OCI-LY3 (cell line): ENCODE measurements at regions not wholly inside any gene's neighbourhood (a gene's known extent, or its start where the extent isn't known, plus 50 kb on each side); places are given as distances from the start of the nearest gene placed in this dataset.
"Not testable (repeated sequence)": the region's sequence is repeated elsewhere in the genome, so short reads cannot be mapped to it uniquely, and the experiment has no call there.

Experiments
- H2AFZ ChIP-seq: fragments of 200-600, 300-600 bp; shearing (Covaris generic); 2 replicates; pipeline ENCODE4 v1.6.0; 2014; ENCODE audit warnings: antibody characterized with exemption, low read depth, low read length
- H3K27ac ChIP-seq: fragments of 200-600, 300-600 bp; sonication (generic); 2 replicates; pipeline ENCODE4 v1.5.1; 2014; ENCODE audit warnings: mild to moderate bottlenecking, low read length, moderate library complexity, mixed read lengths
- H3K27me3 ChIP-seq: fragments of 200-600, 300-600 bp; sonication (generic); 2 replicates; pipeline ENCODE4 v1.6.1; 2014; ENCODE audit warnings: low read depth, low read length, mixed read lengths
- H3K36me3 ChIP-seq: fragments of 200-600, 300-600 bp; sonication (generic); replicated peaks from 2 replicates; pipeline ENCODE3; 2014; ENCODE audit warnings: low read depth, low read length, mixed read lengths
- H3K4me1 ChIP-seq: fragments of 300-600, 200-600 bp; sonication (generic); 2 replicates; pipeline ENCODE4 v1.6.1; 2014; ENCODE audit warnings: low read length, mixed read lengths
- H3K4me2 ChIP-seq: fragments of 200-600, 300-600 bp; sonication (generic); 2 replicates; pipeline ENCODE4 v1.6.1; 2014; ENCODE audit warnings: low read length, mixed read lengths
- H3K4me3 ChIP-seq: fragments of 300-600, 200-600 bp; sonication (generic); 2 replicates; pipeline ENCODE4 v1.5.1; 2014; ENCODE audit warnings: antibody characterized with exemption, mild to moderate bottlenecking, low read length, moderate library complexity
- H3K79me2 ChIP-seq: fragments of 300-600, 200-600 bp; shearing (Covaris generic); 2 replicates; pipeline ENCODE4 v1.6.1; 2014; ENCODE audit warnings: mild to moderate bottlenecking, low read length, mixed read lengths
- H3K9ac ChIP-seq: fragments of 300-600, 200-600 bp; shearing (Covaris generic); 2 replicates; pipeline ENCODE4 v1.6.0; 2014; ENCODE audit warnings: mild to moderate bottlenecking, low read length, moderate library complexity
- H3K9me3 ChIP-seq: fragments of 200-600, 300-600 bp; shearing (Covaris generic); 2 replicates; pipeline ENCODE4 v1.6.1; 2014; ENCODE audit warnings: low read length, mixed read lengths; ENCODE audit not compliant: insufficient read depth
- H4K20me1 ChIP-seq: fragments of 200-600, 300-600 bp; sonication (generic); 2 replicates; pipeline ENCODE4 v1.6.1; 2016; ENCODE audit warnings: low read length, mixed read lengths; ENCODE audit not compliant: insufficient read depth
- CTCF ChIP-seq: fragments of 200-600, 300-600 bp; sonication (generic); IDR thresholded peaks from 2 replicates; pipeline ENCODE4 v1.5.1; 2014; ENCODE audit warnings: antibody characterized with exemption, low read length, low read depth
- EZH2phosphoT487 ChIP-seq: fragments of 200-600 bp; shearing (Covaris generic); IDR thresholded peaks from 2 replicates; pipeline ENCODE4 v1.6.1; 2018; ENCODE audit warnings: antibody characterized with exemption, mixed run types, low read depth

GRCh38 chrX:28498658-28499057 is 88.6 kb upstream of the IL1RAPL1 start:
- no peaks in the 10 kb centered on the region for H3K4me1 ChIP-seq
- no peak overlapping the region for H2AFZ ChIP-seq
- H4K20me1 ChIP-seq: no peaks in the 10 kb centered on the region
- no peaks in the 10 kb centered on the region for H3K9me3 ChIP-seq
- no peak overlapping the region for H3K4me2 ChIP-seq
- no peak overlapping the region for H3K27ac ChIP-seq
- H3K4me3 ChIP-seq: no peak overlapping the region
- H3K36me3 ChIP-seq: no peaks in the 10 kb centered on the region
- no peaks in the 10 kb centered on the region for H3K27me3 ChIP-seq
- H3K9ac ChIP-seq: no peak overlapping the region
- no peaks in the 10 kb centered on the region for H3K79me2 ChIP-seq
- TF ChIP-seq CTCF: no peak
- no peak for TF ChIP-seq EZH2phosphoT487

GRCh38 chrX:28502667-28503066 is 84.6 kb upstream of the IL1RAPL1 start:
- not testable (repeated sequence) for H3K36me3 ChIP-seq, H4K20me1 ChIP-seq, H3K4me1 ChIP-seq, H3K27ac ChIP-seq, H3K9me3 ChIP-seq, H3K27me3 ChIP-seq, H3K9ac ChIP-seq, H3K79me2 ChIP-seq, H2AFZ ChIP-seq, H3K4me2 ChIP-seq, H3K4me3 ChIP-seq

- H4K20me1 ChIP-seq, H3K4me2 ChIP-seq, H3K27ac ChIP-seq, H3K4me1 ChIP-seq, H2AFZ ChIP-seq, H3K9ac ChIP-seq, H3K27me3 ChIP-seq, H3K9me3 ChIP-seq, H3K4me3 ChIP-seq, H3K79me2 ChIP-seq, H3K36me3 ChIP-seq: not testable (repeated sequence)
Observed at GRCh38 chrX:28507650-28508049, 79.6 kb upstream of the IL1RAPL1 start.

GRCh38 chrX:28520786-28521185 is 66.5 kb upstream of the IL1RAPL1 start:
- Histone ChIP-seq H3K27me3 (no peaks in the 10 kb centered on the region), H2AFZ (no peak overlapping the region), H3K27ac (no peak overlapping the region), H3K36me3 (no peaks in the 10 kb centered on the region), H4K20me1 (no peaks in the 10 kb centered on the region), H3K9me3 (no peaks in the 10 kb centered on the region), H3K4me1 (no peaks in the 10 kb centered on the region), H3K4me3 (no peak overlapping the region), H3K4me2 (no peak overlapping the region), H3K79me2 (no peaks in the 10 kb centered on the region), H3K9ac (no peak overlapping the region)
- TF ChIP-seq CTCF: no peak
- no peak for TF ChIP-seq EZH2phosphoT487

GRCh38 chrX:28528354-28528753 is 58.9 kb upstream of the IL1RAPL1 start:
- not testable (repeated sequence) for H3K27me3 ChIP-seq, H3K9ac ChIP-seq, H4K20me1 ChIP-seq, H3K79me2 ChIP-seq, H3K4me2 ChIP-seq, H2AFZ ChIP-seq, H3K27ac ChIP-seq, H3K36me3 ChIP-seq, H3K4me3 ChIP-seq, H3K9me3 ChIP-seq
- H3K4me1 ChIP-seq: peaks cover 20% of the 10 kb centered on the region
